CD4-positive, CD25-positive, alpha-beta regulatory T cell (primary cell): ENCODE measurements at regions not wholly inside any gene's neighbourhood (a gene's known extent, or its start where the extent isn't known, plus 50 kb on each side); places are given as distances from the start of the nearest gene placed in this dataset.
A peak's percentile ranks its signal among the peaks of the same experiment; 100 is the strongest.

ENCODE experiments used
- ATAC-seq, 2 donors: fragments of 150-1000 bp; cut with Tn5 transposase; one replicate each; pipeline ENCODE4 v1.10.0; 2021; ENCODE audit warnings: low read depth in 2 of 2, moderate number of reproducible peaks in 2 of 2, moderate library complexity in 1 of 2
- DNase-seq, 3 donors: peaks; one replicate each; pipeline versions ENCODE4 v3.0.0 to v3.0.0-alpha.2; 2012 to 2022; ENCODE audit warnings: mixed read lengths in 1 of 3
- H3K27ac ChIP-seq: one replicate; pipeline ENCODE4 v1.7.0; 2013; ENCODE audit warnings: mild to moderate bottlenecking, low read length; ENCODE audit not compliant: insufficient read depth, poor library complexity, severe bottlenecking
- H3K27me3 ChIP-seq: one replicate; pipeline ENCODE4 v1.7.0; 2013; ENCODE audit warnings: low read length; ENCODE audit not compliant: control insufficient read depth, insufficient read depth
- H3K36me3 ChIP-seq: one replicate; pipeline ENCODE4 v1.7.0; 2013; ENCODE audit warnings: mild to moderate bottlenecking, low read length, moderate library complexity; ENCODE audit not compliant: control insufficient read depth, insufficient read depth
- H3K4me1 ChIP-seq: 2 replicates; pipeline ENCODE4 v1.7.0; 2013; ENCODE audit warnings: mild to moderate bottlenecking, low read length; ENCODE audit not compliant: insufficient read depth, control insufficient read depth, poor library complexity, severe bottlenecking
- H3K4me3 ChIP-seq: one replicate; pipeline ENCODE4 v1.7.0; 2013; ENCODE audit warnings: low read depth, mild to moderate bottlenecking, low read length, moderate library complexity
- H3K9me3 ChIP-seq, 2 experiments: 1 replicate in 1 of 2; 2 replicates in 1 of 2; pipeline ENCODE4 v1.7.0; 2013; ENCODE audit warnings: low read length in 2 of 2, mild to moderate bottlenecking in 1 of 2, moderate library complexity in 1 of 2; ENCODE audit not compliant: control insufficient read depth in 2 of 2
- H3K27ac Mint-ChIP-seq, 3 donors: one replicate each; pipeline ENCODE4 v1.8.0; 2020 to 2022; ENCODE audit warnings: mild to moderate bottlenecking in 3 of 3, mixed read lengths in 3 of 3, moderate library complexity in 2 of 3
- H3K27me3 Mint-ChIP-seq: one replicate; pipeline ENCODE4 v1.8.0; 2022; ENCODE audit warnings: mild to moderate bottlenecking, mixed read lengths
- H3K36me3 Mint-ChIP-seq: one replicate; pipeline ENCODE4 v1.8.0; 2020; ENCODE audit warnings: mixed read lengths
- H3K4me1 Mint-ChIP-seq, 4 donors: one replicate each; pipeline ENCODE4 v1.8.0; 2020 to 2022; ENCODE audit warnings: mixed read lengths in 4 of 4, mild to moderate bottlenecking in 1 of 4
- H3K4me3 Mint-ChIP-seq, 4 donors: one replicate each; pipeline ENCODE4 v1.8.0; 2020 to 2022; ENCODE audit warnings: mild to moderate bottlenecking in 4 of 4, mixed read lengths in 4 of 4, moderate library complexity in 3 of 4
- H3K9me3 Mint-ChIP-seq, 7 donors: one replicate each; pipeline ENCODE4 v1.8.0; 2020 to 2022; ENCODE audit warnings: mixed read lengths in 7 of 7, mild to moderate bottlenecking in 3 of 7, moderate library complexity in 2 of 7

DNA sequence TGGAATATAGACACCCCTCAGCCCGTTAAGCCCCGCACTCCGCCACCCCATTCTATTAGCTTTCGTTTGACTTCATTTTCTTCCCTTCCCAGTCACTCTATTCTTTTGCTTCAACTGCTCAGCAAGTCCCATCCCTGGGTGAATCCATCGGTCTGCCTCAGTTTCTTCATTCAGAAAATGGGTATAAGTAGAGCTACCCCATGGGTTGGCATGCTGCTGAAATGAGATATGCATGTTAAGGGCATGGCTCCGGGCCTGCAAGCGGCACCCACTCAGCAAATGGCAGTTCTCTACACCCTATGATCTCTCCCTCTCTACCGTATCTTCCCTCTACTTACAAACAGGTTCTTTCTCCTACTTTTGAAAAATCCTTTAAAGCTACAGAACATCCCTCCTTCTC is 87.8 kb upstream of the IRF2BP2 start:
- Mint-ChIP-seq H3K4me1 (peaks cover 0 to 6% (median 0%) of the 10 kb centered on the region in 4 donors), H3K27ac (peak overlapping the region in 1 of 3 donors; percentile 51)
- no peaks in the 10 kb centered on the region for H3K9me3 ChIP-seq

DNA sequence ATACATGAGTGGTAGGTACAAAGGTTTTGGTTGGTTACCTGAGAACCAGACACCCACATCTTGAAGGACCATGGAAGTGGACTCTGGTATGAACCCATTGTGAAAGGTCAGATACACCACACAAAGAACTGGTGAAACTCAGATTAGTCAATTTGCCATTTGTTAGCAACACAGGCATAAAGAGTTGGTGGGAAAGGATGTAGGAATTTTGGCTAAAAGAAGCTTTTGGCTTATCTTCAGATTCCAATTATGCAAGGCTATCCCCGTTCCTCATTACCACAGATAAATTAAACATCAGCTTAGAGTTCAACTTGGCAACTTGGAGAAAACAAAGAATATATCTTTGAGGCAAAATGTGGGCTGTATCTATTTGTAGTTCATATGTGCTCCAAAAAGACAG is 87.0 kb upstream of the IRF2BP2 start:
- H3K27me3 Mint-ChIP-seq = no peaks in the 10 kb centered on the region
- Histone ChIP-seq H3K27ac (no peak overlapping the region), H3K4me3 (no peak overlapping the region), H3K4me1 (no peaks in the 10 kb centered on the region), H3K27me3 (no peaks in the 10 kb centered on the region), H3K9me3 (no peaks in the 10 kb centered on the region), H3K36me3 (no peaks in the 10 kb centered on the region)
- H3K36me3 Mint-ChIP-seq = no peaks in the 10 kb centered on the region
- DNase-seq (no peak), ATAC-seq (no peak)
- H3K4me3 Mint-ChIP-seq = no peak overlapping the region
- no peak overlapping the region for H3K27ac Mint-ChIP-seq
- peaks cover 0 to 6% (median 0%) of the 10 kb centered on the region in 4 donors for H3K4me1 Mint-ChIP-seq
- H3K9me3 Mint-ChIP-seq = peaks cover 0 to 4% (median 0%) of the 10 kb centered on the region in 7 donors

More for the DNA sequence above, 87.8 kb upstream of the IRF2BP2 start:
- H3K4me3 Mint-ChIP-seq = no peak overlapping the region
- H3K4me3 ChIP-seq = no peak overlapping the region
- H3K9me3 Mint-ChIP-seq = peaks cover 0 to 4% (median 0%) of the 10 kb centered on the region in 7 donors
- no peak overlapping the region for H3K27ac ChIP-seq
- DNase-seq = no peak
- no peaks in the 10 kb centered on the region for H3K36me3 ChIP-seq
- ATAC-seq = no peak
- H3K27me3 Mint-ChIP-seq = no peaks in the 10 kb centered on the region
- no peaks in the 10 kb centered on the region for H3K36me3 Mint-ChIP-seq
- no peaks in the 10 kb centered on the region for H3K27me3 ChIP-seq
- H3K4me1 ChIP-seq = no peaks in the 10 kb centered on the region

DNA sequence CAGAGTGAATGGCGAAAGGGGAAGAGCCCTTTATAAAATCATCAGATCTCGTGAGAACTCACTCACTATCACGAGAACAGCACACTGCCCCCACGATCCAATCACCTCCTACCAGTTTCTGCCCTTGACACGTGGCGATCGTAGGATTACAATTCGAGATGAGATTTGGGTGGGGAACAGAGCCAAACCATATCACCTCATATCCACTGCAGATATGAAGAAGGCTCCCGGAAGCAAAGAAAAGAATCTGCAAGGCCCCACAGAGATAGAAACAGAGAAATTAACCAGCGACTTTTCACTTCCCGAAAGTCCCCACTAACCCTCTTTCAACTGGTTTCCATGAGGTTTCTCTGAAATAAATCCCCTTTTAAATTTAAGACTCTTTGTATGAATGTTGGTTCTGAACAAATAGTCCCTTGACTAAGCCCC is 86.2 kb upstream of the IRF2BP2 start:
- H3K27me3 ChIP-seq = no peaks in the 10 kb centered on the region
- no peak overlapping the region for H3K27ac Mint-ChIP-seq
- H3K4me3 Mint-ChIP-seq = no peak overlapping the region
- H3K4me3 ChIP-seq = no peak overlapping the region
- DNase-seq (no peak), ATAC-seq (no peak)
- H3K27ac ChIP-seq = no peak overlapping the region
- H3K9me3 Mint-ChIP-seq = peaks cover 0 to 4% (median 0%) of the 10 kb centered on the region in 7 donors
- no peaks in the 10 kb centered on the region for H3K4me1 ChIP-seq
- H3K27me3 Mint-ChIP-seq = no peaks in the 10 kb centered on the region
- no peaks in the 10 kb centered on the region for H3K36me3 ChIP-seq
- no peaks in the 10 kb centered on the region for H3K9me3 ChIP-seq
- peaks cover 0 to 9% (median 0%) of the 10 kb centered on the region in 4 donors for H3K4me1 Mint-ChIP-seq
- H3K36me3 Mint-ChIP-seq = no peaks in the 10 kb centered on the region

DNA sequence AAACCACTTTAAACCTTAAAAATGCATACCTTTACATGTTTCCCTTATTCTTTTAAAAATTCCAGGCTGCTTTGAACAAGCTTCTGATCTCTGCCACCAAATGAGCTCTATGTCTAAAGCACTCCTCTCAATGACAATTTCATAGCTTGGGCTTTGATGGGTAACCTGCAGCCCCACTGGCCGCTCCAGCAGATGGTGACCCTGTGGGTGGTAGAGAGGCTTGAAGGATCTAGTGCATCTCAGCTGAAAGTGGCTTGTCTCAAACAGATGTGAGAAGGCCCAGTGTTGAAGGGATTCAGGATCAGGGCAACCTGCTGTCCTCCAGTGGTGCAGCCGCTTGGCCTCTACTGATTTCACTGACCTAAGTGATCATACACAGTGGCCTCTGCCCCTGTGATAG is 84.7 kb upstream of the IRF2BP2 start:
- no peaks in the 10 kb centered on the region for H3K36me3 Mint-ChIP-seq
- H3K27me3 Mint-ChIP-seq = no peaks in the 10 kb centered on the region
- DNase-seq = no peak
- H3K4me3 Mint-ChIP-seq = no peak overlapping the region
- no peak overlapping the region for H3K27ac Mint-ChIP-seq
- Histone ChIP-seq H3K27ac (no peak overlapping the region), H3K9me3 (no peaks in the 10 kb centered on the region), H3K27me3 (no peaks in the 10 kb centered on the region), H3K4me1 (no peaks in the 10 kb centered on the region), H3K4me3 (no peak overlapping the region), H3K36me3 (no peaks in the 10 kb centered on the region)
- peaks cover 0 to 4% (median 0%) of the 10 kb centered on the region in 7 donors for H3K9me3 Mint-ChIP-seq
- H3K4me1 Mint-ChIP-seq = peaks cover 0 to 6% (median 2%) of the 10 kb centered on the region in 4 donors
- ATAC-seq = no peak

DNA sequence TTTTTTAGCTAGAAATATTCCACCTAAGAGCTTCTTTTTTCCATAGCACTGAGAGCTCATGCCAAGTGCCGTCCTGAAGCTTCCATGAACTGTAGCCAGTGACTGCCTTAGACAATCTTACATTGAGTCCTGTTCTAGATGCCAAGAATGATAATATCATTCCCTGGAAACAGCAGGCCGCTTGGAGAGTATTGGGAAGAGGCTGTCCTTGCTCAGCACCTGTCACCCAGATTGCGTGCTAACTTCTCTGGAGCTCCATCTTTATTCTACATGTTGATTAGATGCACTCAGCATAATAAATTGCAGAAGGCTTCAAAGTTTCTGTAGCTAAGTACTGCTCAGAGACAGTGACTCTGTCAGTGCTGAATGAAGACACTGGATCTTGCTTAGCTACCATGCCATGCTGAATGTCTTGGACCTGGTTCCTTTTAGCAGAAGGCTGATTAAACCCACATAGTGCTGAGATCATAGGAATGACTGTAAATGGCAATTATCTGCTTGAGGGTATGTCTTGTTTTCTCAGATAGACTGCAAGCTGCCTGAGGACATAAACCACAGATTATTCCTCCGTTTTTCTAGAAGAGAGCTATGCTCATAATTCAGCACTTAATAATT is 83.1 kb upstream of the IRF2BP2 start:
- no peak for DNase-seq
- H3K27ac ChIP-seq = no peak overlapping the region
- no peaks in the 10 kb centered on the region for H3K9me3 ChIP-seq
- H3K27me3 ChIP-seq = no peaks in the 10 kb centered on the region
- no peak overlapping the region for H3K27ac Mint-ChIP-seq
- no peak overlapping the region for H3K4me3 ChIP-seq
- H3K9me3 Mint-ChIP-seq = peaks cover 0 to 2% (median 0%) of the 10 kb centered on the region in 7 donors
- peaks cover 0 to 6% (median 2%) of the 10 kb centered on the region in 4 donors for H3K4me1 Mint-ChIP-seq
- ATAC-seq = no peak
- H3K36me3 Mint-ChIP-seq = no peaks in the 10 kb centered on the region
- no peaks in the 10 kb centered on the region for H3K4me1 ChIP-seq
- H3K27me3 Mint-ChIP-seq = no peaks in the 10 kb centered on the region
- no peak overlapping the region for H3K4me3 Mint-ChIP-seq
- no peaks in the 10 kb centered on the region for H3K36me3 ChIP-seq

DNA sequence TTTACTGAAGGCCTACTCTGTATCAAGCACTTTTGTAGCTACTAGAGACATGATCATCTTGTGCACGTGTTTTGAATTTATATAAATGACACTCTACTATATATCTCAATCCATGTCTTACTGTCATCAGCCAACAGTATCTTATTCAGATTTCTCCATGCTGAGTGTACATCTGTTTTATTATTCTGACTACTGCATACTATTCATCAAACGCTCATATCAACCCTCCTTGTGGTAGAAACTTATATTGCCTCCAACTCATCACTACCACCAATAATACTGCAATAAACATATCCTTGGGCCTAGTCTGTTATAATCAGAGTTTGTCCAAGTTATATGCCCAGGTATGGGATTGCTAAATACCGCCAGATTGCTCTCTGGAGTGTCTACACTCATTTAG is 81.6 kb upstream of the IRF2BP2 start:
- no peaks in the 10 kb centered on the region for H3K36me3 ChIP-seq

DNA sequence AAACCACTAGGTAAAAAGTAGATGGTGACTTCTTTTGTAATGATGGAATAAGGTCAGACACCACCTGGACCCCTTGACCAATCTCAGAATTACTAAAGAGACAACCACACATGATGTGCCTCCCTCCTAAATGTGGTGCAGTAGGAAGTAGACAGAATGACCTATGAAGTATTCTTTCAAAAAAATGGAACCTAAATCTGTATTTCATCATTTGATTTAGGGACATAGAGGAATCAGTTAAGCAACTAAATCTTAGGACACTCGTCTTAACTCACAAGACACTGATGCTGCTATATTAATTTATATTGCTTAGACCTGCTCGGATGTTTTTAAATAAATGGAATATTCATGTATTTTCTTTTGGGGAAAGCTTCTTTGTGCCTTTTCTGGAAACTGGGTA is 80.9 kb upstream of the IRF2BP2 start:
- no peaks in the 10 kb centered on the region for H3K9me3 ChIP-seq
- H3K4me1 ChIP-seq = no peaks in the 10 kb centered on the region
- Mint-ChIP-seq H3K27me3 (peaks cover 9% of the 10 kb centered on the region), H3K36me3 (no peaks in the 10 kb centered on the region), H3K4me1 (peaks cover 0 to 5% (median 1%) of the 10 kb centered on the region in 4 donors), H3K9me3 (peaks cover 0 to 3% (median 0%) of the 10 kb centered on the region in 7 donors), H3K4me3 (no peak overlapping the region), H3K27ac (no peak overlapping the region)
- no peaks in the 10 kb centered on the region for H3K27me3 ChIP-seq
- DNase-seq = no peak
- H3K4me3 ChIP-seq = no peak overlapping the region
- no peak overlapping the region for H3K27ac ChIP-seq
- no peak for ATAC-seq
- H3K36me3 ChIP-seq = no peaks in the 10 kb centered on the region

More for the DNA sequence above, 81.6 kb upstream of the IRF2BP2 start:
- Mint-ChIP-seq H3K36me3 (no peaks in the 10 kb centered on the region), H3K27me3 (peaks cover 3% of the 10 kb centered on the region), H3K4me3 (no peak overlapping the region), H3K4me1 (peaks cover 0 to 5% (median 1%) of the 10 kb centered on the region in 4 donors), H3K27ac (no peak overlapping the region), H3K9me3 (peaks cover 0 to 2% (median 0%) of the 10 kb centered on the region in 7 donors)
- DNase-seq (peak in 2 of 3 donors; percentile 15 to 24), ATAC-seq (peak in 1 of 2 donors; percentile 65)
- Histone ChIP-seq H3K4me1 (no peaks in the 10 kb centered on the region), H3K9me3 (no peaks in the 10 kb centered on the region), H3K27me3 (no peaks in the 10 kb centered on the region), H3K4me3 (no peak overlapping the region), H3K27ac (no peak overlapping the region)

DNA sequence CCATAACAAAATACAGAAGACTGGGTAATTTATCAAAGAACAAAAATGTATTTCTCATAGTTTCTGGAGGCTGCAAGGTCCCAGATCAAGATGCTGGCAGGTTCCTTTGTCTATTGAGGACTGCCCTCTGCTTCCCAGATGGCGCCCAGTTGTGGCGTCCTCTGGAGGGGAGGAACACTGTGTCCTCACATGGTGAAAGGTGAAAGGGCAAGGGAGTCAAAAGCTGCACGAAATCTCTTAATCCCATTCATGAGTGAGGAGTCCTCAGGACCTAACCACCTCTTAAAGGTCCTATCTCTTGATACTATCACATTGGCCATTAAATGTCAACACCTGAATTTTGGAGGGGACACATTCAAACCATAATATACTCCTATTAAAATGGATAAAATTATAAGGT is 79.3 kb upstream of the IRF2BP2 start:
- no peaks in the 10 kb centered on the region for H3K27me3 ChIP-seq
- H3K4me3 Mint-ChIP-seq = no peak overlapping the region
- H3K4me1 Mint-ChIP-seq = peaks cover 0 to 5% (median 1%) of the 10 kb centered on the region in 4 donors
- H3K27ac Mint-ChIP-seq = no peak overlapping the region
- no peaks in the 10 kb centered on the region for H3K36me3 Mint-ChIP-seq
- H3K9me3 ChIP-seq = no peaks in the 10 kb centered on the region
- H3K4me3 ChIP-seq = no peak overlapping the region
- no peaks in the 10 kb centered on the region for H3K36me3 ChIP-seq
- no peak for DNase-seq
- H3K9me3 Mint-ChIP-seq = peaks cover 0 to 12% (median 5%) of the 10 kb centered on the region in 7 donors
- peaks cover 13% of the 10 kb centered on the region for H3K27me3 Mint-ChIP-seq
- H3K4me1 ChIP-seq = no peaks in the 10 kb centered on the region
- no peak overlapping the region for H3K27ac ChIP-seq
- no peak for ATAC-seq
